A549 (cell line): ENCODE measurements at regions not wholly inside any gene's neighbourhood (a gene's known extent, or its start where the extent isn't known, plus 50 kb on each side); places are given as distances from the start of the nearest gene placed in this dataset.

Experiments
- ATAC-seq, 2 experiments: fragments of 200-7000 bp in 1 of 2; fragments of >200 bp in 1 of 2; cut with Nextera tagmentation in 1 of 2; cut with Tn5 transposase in 1 of 2; 3 replicates each; pipeline versions ENCODE4 v1.8.0 to v1.9.1; 2018 to 2020; ENCODE audit warnings: mild to moderate bottlenecking in 1 of 2, moderate library complexity in 1 of 2
- CTCF ChIA-PET: fragments of 300-600 bp; sonication (Branson Sonifier 250); formaldehyde crosslinking; extraction: SDS; loops from one replicate; lab custom pipeline; 2021; ENCODE audit warnings: antibody characterized with exemption, inconsistent platforms; lab: Yijun Ruan, JAX
- POLR2A ChIA-PET: fragments of 350-600 bp; formaldehyde crosslinking; extraction: SDS; loops from one replicate; lab custom pipeline; 2021; ENCODE audit warnings: antibody characterized with exemption, inconsistent platforms; lab: Yijun Ruan, JAX
- DNase-seq, 2 experiments: peaks; one replicate each; pipeline versions ENCODE4 v3.0.0 to v3.0.0-alpha.2; 2011 to 2016; ENCODE audit warnings: low read depth in 1 of 2, low spot score in 1 of 2
- FAIRE-seq: peaks from 2 replicates; lab custom pipeline; 2011; peaks lifted over from hg19 to GRCh38; lab: Jason Lieb, UNC
- H3K27ac ChIP-seq, 2 experiments: fragments of >200 bp; sonication (Bioruptor Twin); formaldehyde crosslinking; 3 replicates each; pipeline ENCODE4 v1.5.1; 2016 to 2017
- H3K4me1 ChIP-seq: fragments of >200 bp; sonication (Bioruptor Twin); formaldehyde crosslinking; 3 replicates; pipeline ENCODE4 v1.6.1; 2016
- H3K4me2 ChIP-seq: fragments of >200 bp; sonication (Bioruptor Twin); formaldehyde crosslinking; 3 replicates; pipeline ENCODE4 v1.6.1; 2016
- H3K4me3 ChIP-seq: fragments of >200 bp; sonication (Bioruptor Twin); formaldehyde crosslinking; 3 replicates; pipeline ENCODE4 v1.5.1; 2016
- H3K9me3 ChIP-seq: fragments of >200 bp; sonication (Bioruptor Twin); formaldehyde crosslinking; 3 replicates; pipeline ENCODE4 v1.6.1; 2016
- CHD2 ChIP-seq: fragments of 150-350 bp; IDR thresholded peaks from 2 replicates; pipeline ENCODE4 v1.6.1; 2014; ENCODE audit warnings: low read length; ENCODE audit not compliant: partially characterized antibody
- CHD4 ChIP-seq: fragments of 200-600 bp; sonication (generic); IDR thresholded peaks from 2 replicates; pipeline ENCODE4 v1.6.1; 2016; ENCODE audit warnings: antibody characterized with exemption, mild to moderate bottlenecking, borderline replicate concordance
- EHF ChIP-seq: fragments of 250-450 bp; sonication (Bioruptor Pico); IDR thresholded peaks from 2 replicates; pipeline ENCODE4 v1.5.0; 2020; ENCODE audit warnings: mild to moderate bottlenecking
- EHMT2 ChIP-seq: fragments of 200-600 bp; sonication (generic); IDR thresholded peaks from 2 replicates; pipeline ENCODE4 v1.6.1; 2016; ENCODE audit warnings: antibody characterized with exemption, low read depth, mild to moderate bottlenecking, moderate library complexity
- ESRRA ChIP-seq: fragments of 150-350 bp; IDR thresholded peaks from 2 replicates; pipeline ENCODE4 v1.6.1; 2014; ENCODE audit warnings: mild to moderate bottlenecking, low read length, borderline replicate concordance
- FOSB ChIP-seq: fragments of 250-450 bp; sonication (Bioruptor Pico); IDR thresholded peaks from 2 replicates; pipeline ENCODE4 v1.5.0; 2020; ENCODE audit warnings: mild to moderate bottlenecking, moderate library complexity
- FOSL2 ChIP-seq, 2 experiments: fragments of 450-650 bp in 1 of 2; fragments of >200 bp in 1 of 2; sonication (Bioruptor Twin) in 1 of 2; formaldehyde crosslinking; IDR thresholded peaks; 2 replicates each; pipeline versions ENCODE4 v1.5.0 to v1.6.1; 2016 to 2020; ENCODE audit warnings: mild to moderate bottlenecking in 1 of 2, moderate library complexity in 1 of 2
- GATA3 ChIP-seq: IDR thresholded peaks from 2 replicates; pipeline ENCODE4 v1.6.1; 2012; ENCODE audit warnings: borderline replicate concordance
- HEYL ChIP-seq: fragments of 250-450 bp; sonication (Bioruptor Pico); IDR thresholded peaks from 2 replicates; pipeline ENCODE4 v1.8.0; 2021; ENCODE audit warnings: mild to moderate bottlenecking, moderate library complexity
- HOXB13 ChIP-seq: fragments of 250-450 bp; sonication (Bioruptor Pico); IDR thresholded peaks from 2 replicates; pipeline ENCODE4 v1.5.0; 2020; ENCODE audit warnings: low read depth, mild to moderate bottlenecking, moderate library complexity
- HOXB5 ChIP-seq: fragments of 250-450 bp; sonication (Bioruptor Pico); IDR thresholded peaks from 2 replicates; pipeline ENCODE4 v1.5.0; 2020; ENCODE audit warnings: mild to moderate bottlenecking, moderate library complexity
- MAFK ChIP-seq: fragments of 450-650 bp; IDR thresholded peaks from 2 replicates; pipeline ENCODE4 v1.6.1; 2014; ENCODE audit not compliant: partially characterized antibody
- POLR2AphosphoS2 ChIP-seq: conservative IDR thresholded peaks from 2 replicates; pipeline ENCODE4 v1.6.1; 2012; ENCODE audit warnings: low read length, improper control_type of control experiment, inconsistent platforms
- RAD21 ChIP-seq, 2 experiments: fragments of >200 bp in 1 of 2; sonication (Bioruptor Twin) in 1 of 2; formaldehyde crosslinking in 1 of 2; IDR thresholded peaks in 1 of 2; conservative IDR thresholded peaks in 1 of 2; 2 replicates in 1 of 2; 3 replicates in 1 of 2; pipeline ENCODE4 v1.6.1; 2012 to 2018; ENCODE audit warnings: inconsistent platforms in 1 of 2
- RARB ChIP-seq: fragments of 250-450 bp; sonication (Bioruptor Pico); IDR thresholded peaks from 2 replicates; pipeline ENCODE4 v1.8.0; 2021; ENCODE audit warnings: mild to moderate bottlenecking, moderate library complexity
- RFX5 ChIP-seq: fragments of 450-650 bp; IDR thresholded peaks from 2 replicates; pipeline ENCODE4 v1.7.1; 2014; ENCODE audit warnings: antibody characterized with exemption, mild to moderate bottlenecking, moderate library complexity
- RNF2 ChIP-seq: fragments of 200-600 bp; sonication (generic); IDR thresholded peaks from 2 replicates; pipeline ENCODE4 v1.6.1; 2016; ENCODE audit warnings: low read depth, mild to moderate bottlenecking, antibody characterized with exemption, moderate library complexity, borderline replicate concordance
- SMC3 ChIP-seq: fragments of >200 bp; sonication (Bioruptor Twin); formaldehyde crosslinking; IDR thresholded peaks from 3 replicates; pipeline ENCODE4 v1.6.1; 2018; ENCODE audit warnings: inconsistent platforms
- TP53 ChIP-seq: fragments of 250-450 bp; sonication (Bioruptor Pico); IDR thresholded peaks from 2 replicates; pipeline ENCODE4 v1.5.0; 2021; ENCODE audit warnings: mild to moderate bottlenecking, moderate library complexity
- ZNF302 ChIP-seq: fragments of 250-450 bp; sonication (Bioruptor Pico); IDR thresholded peaks from 2 replicates; pipeline ENCODE4 v1.9.0; 2021; ENCODE audit warnings: inconsistent platforms, mild to moderate bottlenecking, moderate library complexity
- WGBS: methylation state at CpG from one replicate; pipeline ENCODE4 v1.1.6; 2017; ENCODE audit errors: missing lambda C conversion rate; 5-methylcytosine and 5-hydroxymethylcytosine counted together
- TF ChIP-seq, protein P1 (sequence below): fragments of 250-450 bp; sonication (Bioruptor Pico); IDR thresholded peaks from 2 replicates; pipeline ENCODE4 v1.5.0; 2021; ENCODE audit warnings: mild to moderate bottlenecking, moderate library complexity, borderline replicate concordance
- TF ChIP-seq, protein P2 (sequence below): fragments of >200 bp; sonication (Bioruptor Twin); formaldehyde crosslinking; IDR thresholded peaks from 3 replicates; pipeline ENCODE4 v1.6.1; 2016
- TF ChIP-seq, protein P3 (sequence below): fragments of 250-450 bp; sonication (Bioruptor Pico); IDR thresholded peaks from 2 replicates; pipeline ENCODE4 v1.5.0; 2020; ENCODE audit warnings: low read depth, mild to moderate bottlenecking, moderate library complexity

DNA sequence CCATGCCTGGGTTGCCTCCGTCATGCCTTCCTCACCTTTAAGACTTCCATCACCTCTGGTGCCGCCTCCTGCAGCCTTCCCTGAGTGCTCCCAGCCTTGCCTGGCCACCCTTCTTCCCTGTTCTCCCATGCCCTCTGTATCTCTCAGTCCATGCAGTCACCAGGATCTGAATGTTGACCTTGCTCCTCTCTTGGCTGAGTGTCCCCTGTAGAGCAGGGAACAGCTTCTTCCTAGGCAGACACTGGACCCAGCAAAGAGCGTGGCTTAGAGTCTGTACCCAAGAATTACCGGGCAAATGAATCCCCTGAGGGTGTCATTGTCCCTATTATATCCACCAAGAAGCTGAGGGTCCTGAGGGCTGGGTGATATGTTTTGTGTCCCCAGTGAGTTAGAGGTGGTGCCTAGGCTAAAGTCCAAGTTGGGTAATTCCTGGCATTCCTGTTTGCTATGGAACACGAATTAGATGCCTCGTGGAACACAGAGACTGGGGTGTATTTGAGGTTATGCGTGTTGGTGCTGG, 505.6 kb downstream of the RPS24 start:
- no peak for ATAC-seq
- CTCF ChIA-PET = interaction anchor here (1.2 to 1.5 kb wide), 2 partner anchors 117 to 237 kb away, joined by 3 read pairs; no protein-coding TSS in a partner anchor
- POLR2A ChIA-PET = no interaction called here
- whole genome bisulfite sequencing = 45% methylated on average over 5 of the region's 7 CpGs
- TF ChIP-seq SMC3 = no peak
- TF ChIP-seq TP53 (CRISPR knock-in tag) = no peak
- TF ChIP-seq RAD21 (conservative IDR thresholded peaks at IDR 0.05 in 1 of 2, IDR thresholded peaks at IDR 0.05 in 1 of 2) = no peak
- no peak for TF ChIP-seq RARB (CRISPR knock-in tag)
- TF ChIP-seq EHMT2 = no peak
- no peak for TF ChIP-seq RFX5
- no peak for TF ChIP-seq HOXB13 (CRISPR knock-in tag)
- TF ChIP-seq FOSL2 (IDR thresholded peaks at IDR 0.05) = no peak
- no peak for TF ChIP-seq FOSL2 (CRISPR knock-in tag; IDR thresholded peaks at IDR 0.05)
- TF ChIP-seq HEYL (CRISPR knock-in tag) = no peak
- TF ChIP-seq, protein P1, sequence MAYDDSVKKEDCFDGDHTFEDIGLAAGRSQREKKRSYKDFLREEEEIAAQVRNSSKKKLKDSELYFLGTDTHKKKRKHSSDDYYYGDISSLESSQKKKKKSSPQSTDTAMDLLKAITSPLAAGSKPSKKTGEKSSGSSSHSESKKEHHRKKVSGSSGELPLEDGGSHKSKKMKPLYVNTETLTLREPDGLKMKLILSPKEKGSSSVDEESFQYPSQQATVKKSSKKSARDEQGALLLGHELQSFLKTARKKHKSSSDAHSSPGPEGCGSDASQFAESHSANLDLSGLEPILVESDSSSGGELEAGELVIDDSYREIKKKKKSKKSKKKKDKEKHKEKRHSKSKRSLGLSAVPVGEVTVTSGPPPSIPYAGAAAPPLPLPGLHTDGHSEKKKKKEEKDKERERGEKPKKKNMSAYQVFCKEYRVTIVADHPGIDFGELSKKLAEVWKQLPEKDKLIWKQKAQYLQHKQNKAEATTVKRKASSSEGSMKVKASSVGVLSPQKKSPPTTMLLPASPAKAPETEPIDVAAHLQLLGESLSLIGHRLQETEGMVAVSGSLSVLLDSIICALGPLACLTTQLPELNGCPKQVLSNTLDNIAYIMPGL (CRISPR knock-in tag) = no peak
- TF ChIP-seq, all 56 proteins: peak for 0
- no peak for FAIRE-seq
- H3K4me2 ChIP-seq = no peak overlapping the region
- 0 out of 3 replicates have a peak, but pooled peaks cover 2% of the 10 kb centered on the region for H3K9me3 ChIP-seq
- no peaks in the 10 kb centered on the region for H3K4me1 ChIP-seq
- DNase-seq = no peak
- no peak overlapping the region for H3K4me3 ChIP-seq
- no peak overlapping the region for H3K27ac ChIP-seq

DNA sequence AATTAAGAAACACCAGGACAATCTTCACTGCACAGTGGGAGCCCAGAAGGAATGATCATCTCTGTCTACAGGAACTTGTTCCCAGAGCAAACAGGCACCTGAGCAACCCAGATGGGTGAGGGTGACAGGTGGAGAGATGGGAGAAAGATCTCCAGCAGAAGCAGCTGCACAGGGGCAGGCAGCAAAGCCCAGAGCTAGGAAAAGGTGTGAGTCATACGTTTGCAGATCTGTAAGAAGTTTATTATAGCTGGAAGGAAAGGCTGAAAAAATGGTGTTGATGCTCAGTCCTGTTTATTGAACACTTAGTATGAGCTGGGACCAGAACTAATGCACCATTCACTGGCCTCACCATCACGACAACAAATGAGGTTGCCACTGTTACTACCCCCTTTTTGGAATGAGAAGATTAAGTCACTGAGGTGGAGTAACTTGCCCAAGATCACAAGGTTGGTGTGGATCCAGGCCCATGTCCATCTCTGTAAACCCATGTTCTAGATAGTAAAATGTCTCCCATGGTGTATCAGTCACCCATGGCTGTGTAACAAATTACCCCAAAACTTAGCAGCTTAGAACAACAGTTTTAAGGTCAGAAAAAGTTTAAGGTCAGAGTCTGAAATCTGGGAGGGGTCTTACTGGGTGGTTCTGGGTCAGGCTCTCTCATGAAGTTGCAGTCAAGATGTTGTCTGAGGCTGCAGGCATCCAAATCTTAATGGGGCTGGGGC, 506.9 kb downstream of the RPS24 start:
- no peak overlapping the region for H3K4me3 ChIP-seq

More for the DNA sequence above, 506.9 kb downstream of the RPS24 start:
- H3K4me2 ChIP-seq = no peak overlapping the region
- no peaks in the 10 kb centered on the region for H3K4me1 ChIP-seq
- no peak for ATAC-seq
- 0 out of 3 replicates have a peak, but pooled peaks cover 2% of the 10 kb centered on the region for H3K9me3 ChIP-seq
- WGBS = 10% methylated on average over 2 of the region's 2 CpGs
- ChIA-PET POLR2A (interaction anchor here (0.7 kb wide), 1 partner anchor 20 kb away, joined by 3 read pairs; no protein-coding TSS in a partner anchor), CTCF (no interaction called here)
- FAIRE-seq = no peak
- no peak overlapping the region for H3K27ac ChIP-seq
- no peak for TF ChIP-seq FOSL2 (IDR thresholded peaks at IDR 0.05)
- no peak for TF ChIP-seq FOSL2 (CRISPR knock-in tag; IDR thresholded peaks at IDR 0.05)
- no peak for TF ChIP-seq RNF2
- no peak for TF ChIP-seq CHD4
- TF ChIP-seq MAFK = no peak
- TF ChIP-seq CHD2 = no peak
- TF ChIP-seq POLR2AphosphoS2 = no peak
- no peak for TF ChIP-seq HOXB13 (CRISPR knock-in tag)
- TF ChIP-seq, protein P2, sequence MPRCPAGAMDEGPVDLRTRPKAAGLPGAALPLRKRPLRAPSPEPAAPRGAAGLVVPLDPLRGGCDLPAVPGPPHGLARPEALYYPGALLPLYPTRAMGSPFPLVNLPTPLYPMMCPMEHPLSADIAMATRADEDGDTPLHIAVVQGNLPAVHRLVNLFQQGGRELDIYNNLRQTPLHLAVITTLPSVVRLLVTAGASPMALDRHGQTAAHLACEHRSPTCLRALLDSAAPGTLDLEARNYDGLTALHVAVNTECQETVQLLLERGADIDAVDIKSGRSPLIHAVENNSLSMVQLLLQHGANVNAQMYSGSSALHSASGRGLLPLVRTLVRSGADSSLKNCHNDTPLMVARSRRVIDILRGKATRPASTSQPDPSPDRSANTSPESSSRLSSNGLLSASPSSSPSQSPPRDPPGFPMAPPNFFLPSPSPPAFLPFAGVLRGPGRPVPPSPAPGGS = no peak
- TF ChIP-seq, protein P3, sequence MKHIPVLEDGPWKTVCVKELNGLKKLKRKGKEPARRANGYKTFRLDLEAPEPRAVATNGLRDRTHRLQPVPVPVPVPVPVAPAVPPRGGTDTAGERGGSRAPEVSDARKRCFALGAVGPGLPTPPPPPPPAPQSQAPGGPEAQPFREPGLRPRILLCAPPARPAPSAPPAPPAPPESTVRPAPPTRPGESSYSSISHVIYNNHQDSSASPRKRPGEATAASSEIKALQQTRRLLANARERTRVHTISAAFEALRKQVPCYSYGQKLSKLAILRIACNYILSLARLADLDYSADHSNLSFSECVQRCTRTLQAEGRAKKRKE (CRISPR knock-in tag) = no peak
- no peak for TF ChIP-seq HOXB5
- no peak for TF ChIP-seq ZNF302 (CRISPR knock-in tag)
- no peak for TF ChIP-seq GATA3
- TF ChIP-seq ESRRA = no peak
- no peak for TF ChIP-seq EHF
- TF ChIP-seq FOSB (CRISPR knock-in tag) = no peak
- DNase-seq = no peak
